Astrocyte (in vitro differentiated cells and primary cell): ENCODE measurements at regions not wholly inside any gene's neighbourhood (a gene's known extent, or its start where the extent isn't known, plus 50 kb on each side); places are given as distances from the start of the nearest gene placed in this dataset.

Experiments
- DNase-seq: peaks from one replicate; pipeline ENCODE4 v3.0.0-alpha.2; 2010; ENCODE audit warnings: low read depth
- FAIRE-seq: peaks from 2 replicates; lab custom pipeline; 2011; peaks lifted over from hg19 to GRCh38; lab: Jason Lieb, UNC
- H2AFZ ChIP-seq: 2 replicates; pipeline ENCODE4 v1.6.0; 2012; ENCODE audit warnings: low read depth, low read length, inconsistent platforms
- H3K27ac ChIP-seq: 2 replicates; pipeline ENCODE4 v1.5.1; 2011; ENCODE audit warnings: low read depth, low read length, inconsistent platforms
- H3K27me3 ChIP-seq: 2 replicates; pipeline ENCODE4 v1.6.0; 2011; ENCODE audit warnings: low read length, inconsistent platforms; ENCODE audit not compliant: insufficient read depth
- H3K36me3 ChIP-seq: 2 replicates; pipeline ENCODE4 v1.5.1; 2011; ENCODE audit warnings: low read length, inconsistent platforms; ENCODE audit not compliant: insufficient read depth
- H3K4me1 ChIP-seq: 2 replicates; pipeline ENCODE4 v1.5.1; 2011; ENCODE audit warnings: low read length, inconsistent platforms; ENCODE audit not compliant: insufficient read depth
- H3K4me2 ChIP-seq: 2 replicates; pipeline ENCODE4 v1.6.0; 2012; ENCODE audit warnings: low read length, inconsistent platforms
- H3K4me3 ChIP-seq: 2 replicates; pipeline ENCODE4 v1.5.1; 2011; ENCODE audit warnings: low read depth, mild to moderate bottlenecking, low read length, inconsistent platforms; ENCODE audit not compliant: insufficient read depth
- H3K79me2 ChIP-seq: 2 replicates; pipeline ENCODE4 v1.6.0; 2012; ENCODE audit warnings: mild to moderate bottlenecking, low read length, inconsistent platforms; ENCODE audit not compliant: insufficient read depth
- H3K9ac ChIP-seq: 2 replicates; pipeline ENCODE4 v1.6.0; 2012; ENCODE audit warnings: mild to moderate bottlenecking, low read length, inconsistent platforms
- H3K9me3 ChIP-seq: 2 replicates; pipeline ENCODE4 v1.5.1; 2012; ENCODE audit warnings: low read depth, mild to moderate bottlenecking, low read length, inconsistent platforms; ENCODE audit not compliant: insufficient read depth
- H4K20me1 ChIP-seq: 2 replicates; pipeline ENCODE4 v1.6.0; 2012; ENCODE audit warnings: low read length, inconsistent platforms; ENCODE audit not compliant: insufficient read depth
- H3K27ac Mint-ChIP-seq: one replicate; pipeline ENCODE4 v1.8.0; 2021; ENCODE audit warnings: mild to moderate bottlenecking, mixed read lengths; ENCODE audit not compliant: unreplicated experiment
- H3K27me3 Mint-ChIP-seq: one replicate; pipeline ENCODE4 v1.8.0; 2021; ENCODE audit warnings: low read depth, mixed read lengths; ENCODE audit not compliant: unreplicated experiment
- H3K36me3 Mint-ChIP-seq: one replicate; pipeline ENCODE4 v1.8.0; 2021; ENCODE audit warnings: low read depth, mixed read lengths; ENCODE audit not compliant: unreplicated experiment
- H3K4me1 Mint-ChIP-seq: one replicate; pipeline ENCODE4 v1.8.0; 2021; ENCODE audit warnings: low read depth, mixed read lengths; ENCODE audit not compliant: unreplicated experiment
- H3K4me3 Mint-ChIP-seq: one replicate; pipeline ENCODE4 v1.8.0; 2021; ENCODE audit warnings: mild to moderate bottlenecking, moderate library complexity, mixed read lengths; ENCODE audit not compliant: unreplicated experiment
- H3K9me3 Mint-ChIP-seq: one replicate; pipeline ENCODE4 v1.8.0; 2021; ENCODE audit warnings: mild to moderate bottlenecking, mixed read lengths; ENCODE audit not compliant: unreplicated experiment
- EZH2 ChIP-seq: IDR thresholded peaks from 2 replicates; pipeline ENCODE4 v1.6.1; 2012; ENCODE audit warnings: mild to moderate bottlenecking, low read length, inconsistent platforms; ENCODE audit not compliant: insufficient read depth
- TF ChIP-seq, protein P1 (sequence below): IDR thresholded peaks from 2 replicates; pipeline ENCODE4 v1.5.1; 2011; ENCODE audit warnings: low read depth, mild to moderate bottlenecking, inconsistent platforms, low read length, moderate library complexity; ENCODE audit not compliant: insufficient read depth

DNA sequence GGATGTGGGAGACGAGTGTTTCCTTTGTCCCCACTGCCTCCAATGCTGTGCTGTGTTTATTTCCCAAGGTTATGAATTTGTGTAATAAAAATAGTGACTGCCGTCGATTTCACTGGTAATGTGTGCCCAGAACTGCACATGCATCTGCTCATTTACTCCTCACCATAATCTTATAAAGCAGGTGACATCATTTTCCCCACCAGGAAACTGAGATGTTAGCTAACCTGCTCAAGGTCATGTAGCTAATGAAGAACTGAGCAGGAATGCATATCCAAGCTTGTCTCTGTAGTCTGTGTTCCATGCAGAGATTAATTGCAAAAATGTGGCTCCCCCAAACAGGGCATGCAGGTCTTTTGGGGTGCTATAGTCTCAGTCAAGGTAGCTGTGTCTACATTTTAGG, 224.4 kb downstream of the TENT4A start:
- Histone ChIP-seq H3K36me3 (no peaks in the 10 kb centered on the region), H4K20me1 (no peaks in the 10 kb centered on the region), H3K9ac (no peak overlapping the region), H3K9me3 (peaks cover 4% of the 10 kb centered on the region), H3K4me2 (no peak overlapping the region), H3K27me3 (no peaks in the 10 kb centered on the region), H2AFZ (no peak overlapping the region), H3K27ac (no peak overlapping the region), H3K4me3 (no peak overlapping the region), H3K4me1 (no peaks in the 10 kb centered on the region), H3K79me2 (no peaks in the 10 kb centered on the region)
- TF ChIP-seq, protein P1, sequence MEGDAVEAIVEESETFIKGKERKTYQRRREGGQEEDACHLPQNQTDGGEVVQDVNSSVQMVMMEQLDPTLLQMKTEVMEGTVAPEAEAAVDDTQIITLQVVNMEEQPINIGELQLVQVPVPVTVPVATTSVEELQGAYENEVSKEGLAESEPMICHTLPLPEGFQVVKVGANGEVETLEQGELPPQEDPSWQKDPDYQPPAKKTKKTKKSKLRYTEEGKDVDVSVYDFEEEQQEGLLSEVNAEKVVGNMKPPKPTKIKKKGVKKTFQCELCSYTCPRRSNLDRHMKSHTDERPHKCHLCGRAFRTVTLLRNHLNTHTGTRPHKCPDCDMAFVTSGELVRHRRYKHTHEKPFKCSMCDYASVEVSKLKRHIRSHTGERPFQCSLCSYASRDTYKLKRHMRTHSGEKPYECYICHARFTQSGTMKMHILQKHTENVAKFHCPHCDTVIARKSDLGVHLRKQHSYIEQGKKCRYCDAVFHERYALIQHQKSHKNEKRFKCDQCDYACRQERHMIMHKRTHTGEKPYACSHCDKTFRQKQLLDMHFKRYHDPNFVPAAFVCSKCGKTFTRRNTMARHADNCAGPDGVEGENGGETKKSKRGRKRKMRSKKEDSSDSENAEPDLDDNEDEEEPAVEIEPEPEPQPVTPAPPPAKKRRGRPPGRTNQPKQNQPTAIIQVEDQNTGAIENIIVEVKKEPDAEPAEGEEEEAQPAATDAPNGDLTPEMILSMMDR, result no peak
- TF ChIP-seq EZH2, result no peak
- Mint-ChIP-seq H3K36me3 (no peaks in the 10 kb centered on the region), H3K9me3 (no peaks in the 10 kb centered on the region), H3K27me3 (peaks cover 16% of the 10 kb centered on the region), H3K4me3 (no peak overlapping the region), H3K4me1 (no peaks in the 10 kb centered on the region), H3K27ac (no peak overlapping the region)
- no peak for FAIRE-seq
- DNase-seq, result no peak

GRCh38 chr5:6941631-6942030, 228.4 kb downstream of the TENT4A start:
- Mint-ChIP-seq H3K4me1 (no peaks in the 10 kb centered on the region), H3K36me3 (no peaks in the 10 kb centered on the region), H3K4me3 (no peak overlapping the region), H3K27ac (no peak overlapping the region), H3K27me3 (peaks cover 9% of the 10 kb centered on the region), H3K9me3 (no peaks in the 10 kb centered on the region)
- TF ChIP-seq EZH2, result no peak
- TF ChIP-seq, protein P1, result no peak
- Histone ChIP-seq H3K4me1 (no peaks in the 10 kb centered on the region), H3K4me2 (no peak overlapping the region), H4K20me1 (no peaks in the 10 kb centered on the region), H3K79me2 (no peaks in the 10 kb centered on the region), H3K9ac (no peak overlapping the region), H2AFZ (no peak overlapping the region), H3K9me3 (peaks cover 4% of the 10 kb centered on the region), H3K27ac (no peak overlapping the region), H3K36me3 (no peaks in the 10 kb centered on the region), H3K4me3 (no peak overlapping the region), H3K27me3 (no peaks in the 10 kb centered on the region)
- no peak for DNase-seq
- no peak for FAIRE-seq

GRCh38 chr5:6943197-6944112, 230.2 kb downstream of the TENT4A start:
- no peak for FAIRE-seq

More at GRCh38 chr5:6943197-6944112, 230.2 kb downstream of the TENT4A start:
- H3K4me1 Mint-ChIP-seq, result no peaks in the 10 kb centered on the region
- no peaks in the 10 kb centered on the region for H3K36me3 Mint-ChIP-seq
- Histone ChIP-seq H3K9me3 (no peaks in the 10 kb centered on the region), H3K4me2 (no peak overlapping the region), H2AFZ (no peak overlapping the region), H3K9ac (no peak overlapping the region), H3K4me3 (no peak overlapping the region), H3K4me1 (no peaks in the 10 kb centered on the region), H3K79me2 (no peaks in the 10 kb centered on the region), H3K36me3 (no peaks in the 10 kb centered on the region), H3K27ac (no peak overlapping the region), H3K27me3 (no peaks in the 10 kb centered on the region), H4K20me1 (no peaks in the 10 kb centered on the region)
- TF ChIP-seq, protein P1, result no peak
- no peak for TF ChIP-seq EZH2
- DNase-seq, result no peak
- no peaks in the 10 kb centered on the region for H3K9me3 Mint-ChIP-seq
- H3K27ac Mint-ChIP-seq, result no peak overlapping the region
- H3K4me3 Mint-ChIP-seq, result no peak overlapping the region
- peaks cover 2% of the 10 kb centered on the region for H3K27me3 Mint-ChIP-seq
